Endothelial cell of umbilical vein (primary cell): ENCODE measurements at regions not wholly inside any gene's neighbourhood (a gene's known extent, or its start where the extent isn't known, plus 50 kb on each side); places are given as distances from the start of the nearest gene placed in this dataset.

Experiments
- CTCF ChIP-seq, 2 donors: IDR thresholded peaks; 1 replicate in 1 of 2; 2 replicates in 1 of 2; pipeline ENCODE4 v1.5.1; 2011; ENCODE audit warnings: low read length in 2 of 2, mild to moderate bottlenecking in 2 of 2, moderate library complexity in 2 of 2, control low read depth in 1 of 2, inconsistent platforms in 1 of 2, low read depth in 1 of 2; ENCODE audit not compliant: insufficient read depth in 1 of 2; ENCODE audit errors: extremely low read depth in 1 of 2
- MAX ChIP-seq: IDR thresholded peaks from 2 replicates; pipeline ENCODE4 v1.6.1; 2011; ENCODE audit not compliant: insufficient read depth, insufficient read length
- POLR2AphosphoS5 ChIP-seq: IDR thresholded peaks from 2 replicates; pipeline ENCODE4 v1.6.1; 2012; ENCODE audit warnings: low read depth, mild to moderate bottlenecking, control low read depth, low read length, moderate library complexity; ENCODE audit not compliant: insufficient read depth

GRCh38 chr6:169118346-169118830, 135.3 kb downstream of the THBS2 start:
- TF ChIP-seq POLR2AphosphoS5 (no peak), MAX (no peak), CTCF (IDR thresholded peaks at IDR 0.05; ENCODE audit: extremely low read depth in 1 of 2, insufficient read depth in 1 of 2, low read depth in 1 of 2, low read length in 2 of 2) (no peak)
